Chondrocyte (in vitro differentiated cells): ENCODE measurements at regions not wholly inside any gene's neighbourhood (a gene's known extent, or its start where the extent isn't known, plus 50 kb on each side); places are given as distances from the start of the nearest gene placed in this dataset.

ENCODE experiments used
- DNase-seq: peaks from one replicate; pipeline ENCODE4 v3.0.0; 2021; ENCODE audit warnings: mixed read lengths, low spot score
- H3K27ac Mint-ChIP-seq: one replicate; pipeline ENCODE4 v1.8.0; 2021; ENCODE audit warnings: mild to moderate bottlenecking, moderate library complexity, mixed read lengths; ENCODE audit not compliant: unreplicated experiment
- H3K27me3 Mint-ChIP-seq: 2 replicates; pipeline ENCODE4 v1.8.0; 2021; ENCODE audit warnings: low read depth, mixed read lengths
- H3K36me3 Mint-ChIP-seq: 2 replicates; pipeline ENCODE4 v1.8.0; 2021; ENCODE audit warnings: low read depth, mixed read lengths
- H3K4me1 Mint-ChIP-seq: 2 replicates; pipeline ENCODE4 v1.8.0; 2021; ENCODE audit warnings: low read depth, mild to moderate bottlenecking, mixed read lengths
- H3K4me3 Mint-ChIP-seq: one replicate; pipeline ENCODE4 v1.8.0; 2021; ENCODE audit warnings: mild to moderate bottlenecking, moderate library complexity, mixed read lengths; ENCODE audit not compliant: unreplicated experiment
- H3K9me3 Mint-ChIP-seq: 2 replicates; pipeline ENCODE4 v1.8.0; 2021; ENCODE audit warnings: low read depth, mixed read lengths
- TF ChIP-seq, protein P1 (sequence below): fragments of 200-600 bp; sonication (generic); IDR thresholded peaks from 2 replicates; pipeline ENCODE4 v1.5.0; 2021; ENCODE audit warnings: antibody characterized with exemption, mild to moderate bottlenecking, moderate library complexity

DNA sequence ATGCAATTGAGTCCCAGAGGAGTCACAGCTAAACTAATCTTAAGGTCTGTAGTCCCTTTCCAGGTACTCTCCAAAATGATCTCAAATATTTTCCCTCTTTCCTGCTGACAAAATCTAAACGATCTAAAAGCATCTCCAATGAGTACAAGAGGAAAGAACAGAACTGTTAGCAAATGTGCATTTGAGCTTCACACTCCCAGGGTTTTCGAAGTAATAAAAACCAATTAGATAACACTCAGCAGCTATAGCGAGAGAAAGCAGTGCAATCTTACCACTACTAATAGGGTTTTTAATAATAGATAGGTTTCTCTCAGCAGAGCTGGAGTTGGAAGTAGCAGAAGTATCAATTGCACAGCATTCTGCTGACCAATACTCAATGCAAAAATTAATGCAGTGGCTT, 995.4 kb downstream of the TUSC7 start:
- Mint-ChIP-seq H3K4me1 (peaks cover 33% of the 10 kb centered on the region), H3K4me3 (no peak overlapping the region), H3K27me3 (peaks cover 3% of the 10 kb centered on the region), H3K9me3 (no peaks in the 10 kb centered on the region), H3K27ac (no peak overlapping the region), H3K36me3 (no peaks in the 10 kb centered on the region)
- no peak for DNase-seq
- TF ChIP-seq, protein P1, sequence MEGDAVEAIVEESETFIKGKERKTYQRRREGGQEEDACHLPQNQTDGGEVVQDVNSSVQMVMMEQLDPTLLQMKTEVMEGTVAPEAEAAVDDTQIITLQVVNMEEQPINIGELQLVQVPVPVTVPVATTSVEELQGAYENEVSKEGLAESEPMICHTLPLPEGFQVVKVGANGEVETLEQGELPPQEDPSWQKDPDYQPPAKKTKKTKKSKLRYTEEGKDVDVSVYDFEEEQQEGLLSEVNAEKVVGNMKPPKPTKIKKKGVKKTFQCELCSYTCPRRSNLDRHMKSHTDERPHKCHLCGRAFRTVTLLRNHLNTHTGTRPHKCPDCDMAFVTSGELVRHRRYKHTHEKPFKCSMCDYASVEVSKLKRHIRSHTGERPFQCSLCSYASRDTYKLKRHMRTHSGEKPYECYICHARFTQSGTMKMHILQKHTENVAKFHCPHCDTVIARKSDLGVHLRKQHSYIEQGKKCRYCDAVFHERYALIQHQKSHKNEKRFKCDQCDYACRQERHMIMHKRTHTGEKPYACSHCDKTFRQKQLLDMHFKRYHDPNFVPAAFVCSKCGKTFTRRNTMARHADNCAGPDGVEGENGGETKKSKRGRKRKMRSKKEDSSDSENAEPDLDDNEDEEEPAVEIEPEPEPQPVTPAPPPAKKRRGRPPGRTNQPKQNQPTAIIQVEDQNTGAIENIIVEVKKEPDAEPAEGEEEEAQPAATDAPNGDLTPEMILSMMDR: no peak

DNA sequence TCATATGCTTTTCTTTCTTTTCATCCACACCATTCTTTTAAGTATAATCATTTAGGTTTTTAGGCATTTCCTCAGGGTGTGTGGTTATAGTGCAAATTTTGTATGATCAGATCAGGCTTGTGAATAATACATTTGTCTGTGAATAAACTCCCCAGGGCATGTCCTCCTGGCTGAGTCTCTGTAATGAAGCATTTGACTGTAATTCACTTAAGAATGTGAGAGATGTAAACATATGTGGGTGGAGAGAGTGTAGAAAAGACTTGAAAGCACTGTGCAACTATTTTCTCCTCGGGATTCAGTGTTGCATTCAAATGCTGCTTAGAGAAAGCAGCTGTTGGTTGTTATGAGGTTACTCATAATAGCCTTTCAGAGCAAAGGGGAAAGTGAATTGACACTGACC, 996.5 kb downstream of the TUSC7 start:
- Mint-ChIP-seq H3K4me3 (no peak overlapping the region), H3K4me1 (peaks cover 24% of the 10 kb centered on the region), H3K9me3 (no peaks in the 10 kb centered on the region), H3K27me3 (peaks cover 3% of the 10 kb centered on the region), H3K36me3 (no peaks in the 10 kb centered on the region), H3K27ac (peak overlapping the region; percentile 5)
- TF ChIP-seq, protein P1: no peak
- DNase-seq: no peak

DNA sequence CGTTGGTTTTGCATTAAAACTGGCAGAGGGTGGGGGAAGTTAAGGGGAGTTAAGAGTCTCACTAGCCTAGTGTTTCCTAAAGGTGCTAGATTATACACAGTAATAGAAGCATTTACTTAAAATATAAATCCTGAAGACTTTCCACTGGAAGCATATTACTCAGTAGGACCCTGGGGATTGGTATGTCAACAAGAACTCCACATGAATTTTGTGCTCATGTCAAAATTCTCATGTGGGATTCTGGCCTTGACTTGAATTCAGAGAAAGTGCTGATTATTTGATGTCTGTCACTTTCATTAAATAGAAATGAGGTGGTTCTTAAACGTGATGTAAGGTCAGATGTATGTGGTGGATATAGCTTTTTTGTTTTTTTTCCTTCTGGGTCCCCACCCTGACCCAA, 997.2 kb downstream of the TUSC7 start:
- TF ChIP-seq, protein P1: no peak
- H3K27me3 Mint-ChIP-seq: peaks cover 3% of the 10 kb centered on the region
- no peak overlapping the region for H3K4me3 Mint-ChIP-seq
- H3K9me3 Mint-ChIP-seq: no peaks in the 10 kb centered on the region
- peaks cover 20% of the 10 kb centered on the region for H3K4me1 Mint-ChIP-seq
- no peak for DNase-seq
- no peak overlapping the region for H3K27ac Mint-ChIP-seq
- no peaks in the 10 kb centered on the region for H3K36me3 Mint-ChIP-seq

DNA sequence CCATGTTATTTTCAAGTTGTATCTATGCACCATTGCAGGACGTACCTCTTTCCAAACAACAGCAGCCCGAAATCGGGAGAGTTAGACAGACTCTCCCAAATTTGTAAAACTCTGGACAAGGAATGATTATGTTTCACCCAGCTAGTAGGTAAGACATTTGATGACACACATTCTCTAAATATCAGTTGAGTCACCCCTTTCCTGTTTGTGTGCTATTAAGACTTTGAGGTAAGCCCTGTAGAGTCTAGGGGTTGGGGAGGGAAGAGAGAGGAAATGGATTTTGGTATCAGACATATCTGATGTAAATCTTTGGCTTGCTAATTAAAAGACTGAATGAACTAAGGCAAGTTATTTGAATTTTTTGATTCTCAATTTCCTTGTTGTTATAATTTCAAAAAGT, 999.0 kb downstream of the TUSC7 start:
- peaks cover 2% of the 10 kb centered on the region for H3K27me3 Mint-ChIP-seq
- DNase-seq: no peak
- H3K4me1 Mint-ChIP-seq: peaks cover 20% of the 10 kb centered on the region
- no peak overlapping the region for H3K4me3 Mint-ChIP-seq
- H3K27ac Mint-ChIP-seq: no peak overlapping the region
- no peaks in the 10 kb centered on the region for H3K36me3 Mint-ChIP-seq
- TF ChIP-seq, protein P1: no peak
- no peaks in the 10 kb centered on the region for H3K9me3 Mint-ChIP-seq

DNA sequence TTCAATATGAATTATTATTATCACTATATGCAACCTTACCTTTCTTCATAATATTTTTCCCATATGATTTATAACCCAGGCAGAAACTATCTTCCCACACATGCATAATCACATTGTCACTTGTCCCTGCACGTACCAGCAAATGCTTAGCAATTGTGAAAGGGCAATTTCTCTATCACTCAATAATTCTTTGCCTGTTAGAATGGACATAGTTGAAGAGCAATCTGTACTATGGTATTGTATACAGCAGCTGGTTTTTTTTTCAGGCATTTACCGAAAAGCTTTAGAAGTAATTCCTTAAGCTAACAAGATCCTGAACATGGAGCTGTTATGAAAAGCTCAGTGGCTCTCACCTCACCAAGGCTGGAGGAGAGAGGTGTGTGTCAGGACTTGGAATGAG, 999.5 kb downstream of the TUSC7 start:
- no peak overlapping the region for H3K4me3 Mint-ChIP-seq
- TF ChIP-seq, protein P1: no peak
- no peak for DNase-seq
- H3K36me3 Mint-ChIP-seq: no peaks in the 10 kb centered on the region
- H3K27ac Mint-ChIP-seq: no peak overlapping the region
- peaks cover 20% of the 10 kb centered on the region for H3K4me1 Mint-ChIP-seq
- no peaks in the 10 kb centered on the region for H3K9me3 Mint-ChIP-seq
- H3K27me3 Mint-ChIP-seq: peaks cover 2% of the 10 kb centered on the region
